H1 (cell line): ENCODE measurements at regions not wholly inside any gene's neighbourhood (a gene's known extent, or its start where the extent isn't known, plus 50 kb on each side); places are given as distances from the start of the nearest gene placed in this dataset.

Experiments used
- BACH1 ChIP-seq: IDR thresholded peaks from 2 replicates; pipeline ENCODE4 v1.6.1; 2012; ENCODE audit warnings: low read length, improper control_type of control experiment
- BRCA1 ChIP-seq: IDR thresholded peaks from 2 replicates; pipeline ENCODE4 v1.6.1; 2012; ENCODE audit warnings: low read depth, low read length, improper control_type of control experiment
- CBX5 ChIP-seq: fragments of 300-800, 300-1000 bp; sonication (generic); IDR thresholded peaks from 2 replicates; pipeline ENCODE4 v1.7.1; 2016; ENCODE audit warnings: antibody characterized with exemption, low read length, low read depth
- CHD1 ChIP-seq: IDR thresholded peaks from 2 replicates; pipeline ENCODE4 v1.6.1; 2012; ENCODE audit warnings: low read depth, low read length, improper control_type of control experiment
- CHD7 ChIP-seq: fragments of 300-600 bp; sonication (generic); IDR thresholded peaks from 2 replicates; pipeline ENCODE4 v1.7.1; 2012; ENCODE audit warnings: low read length, moderate library complexity, mild to moderate bottlenecking, inconsistent platforms; ENCODE audit not compliant: insufficient replicate concordance
- GABPA ChIP-seq: IDR thresholded peaks from 2 replicates; pipeline ENCODE4 v1.6.1; 2011; ENCODE audit warnings: mild to moderate bottlenecking, low read length, moderate library complexity, borderline replicate concordance; ENCODE audit not compliant: insufficient read depth
- POLR2A ChIP-seq, 2 experiments: IDR thresholded peaks; 1 replicate in 1 of 2; 2 replicates in 1 of 2; pipeline ENCODE4 v1.6.1; 2011; ENCODE audit warnings: low read depth in 2 of 2, low read length in 2 of 2, mild to moderate bottlenecking in 2 of 2; ENCODE audit errors: control extremely low read depth in 1 of 2
- RXRA ChIP-seq: IDR thresholded peaks from 2 replicates; pipeline ENCODE4 v1.6.1; 2011; ENCODE audit warnings: low read depth, mild to moderate bottlenecking, low read length, moderate library complexity; ENCODE audit not compliant: insufficient read depth
- SIX5 ChIP-seq: IDR thresholded peaks from 2 replicates; pipeline ENCODE4 v1.6.1; 2011; ENCODE audit warnings: mild to moderate bottlenecking, low read depth, low read length
- SP4 ChIP-seq: IDR thresholded peaks from 2 replicates; pipeline ENCODE4 v1.6.1; 2012; ENCODE audit warnings: low read length, inconsistent platforms
- TAF1 ChIP-seq: IDR thresholded peaks from 2 replicates; pipeline ENCODE4 v1.6.1; 2011; ENCODE audit warnings: mild to moderate bottlenecking, low read depth, low read length
- TF ChIP-seq, protein P1 (sequence below): IDR thresholded peaks from 2 replicates; pipeline ENCODE4 v1.6.1; 2012; ENCODE audit warnings: low read length, inconsistent platforms

GRCh38 chr3:87548271-87548670 is 271.9 kb upstream of the POU1F1 start (continued):
- TF ChIP-seq CHD7 (no peak), SIX5 (no peak), CHD1 (no peak), TAF1 (no peak), SP4 (no peak), BRCA1 (no peak), POLR2A (IDR thresholded peaks at IDR 0.05; ENCODE audit: control extremely low read depth in 1 of 2, low read depth in 2 of 2, low read length in 2 of 2) (no peak), BACH1 (no peak), GABPA (no peak), RXRA (no peak), CBX5 (no peak)
- TF ChIP-seq, protein P1, sequence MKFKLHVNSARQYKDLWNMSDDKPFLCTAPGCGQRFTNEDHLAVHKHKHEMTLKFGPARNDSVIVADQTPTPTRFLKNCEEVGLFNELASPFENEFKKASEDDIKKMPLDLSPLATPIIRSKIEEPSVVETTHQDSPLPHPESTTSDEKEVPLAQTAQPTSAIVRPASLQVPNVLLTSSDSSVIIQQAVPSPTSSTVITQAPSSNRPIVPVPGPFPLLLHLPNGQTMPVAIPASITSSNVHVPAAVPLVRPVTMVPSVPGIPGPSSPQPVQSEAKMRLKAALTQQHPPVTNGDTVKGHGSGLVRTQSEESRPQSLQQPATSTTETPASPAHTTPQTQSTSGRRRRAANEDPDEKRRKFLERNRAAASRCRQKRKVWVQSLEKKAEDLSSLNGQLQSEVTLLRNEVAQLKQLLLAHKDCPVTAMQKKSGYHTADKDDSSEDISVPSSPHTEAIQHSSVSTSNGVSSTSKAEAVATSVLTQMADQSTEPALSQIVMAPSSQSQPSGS, result no peak
